ENCODE measurements at regions not wholly inside any gene's neighbourhood (a gene's known extent, or its start where the extent isn't known, plus 50 kb on each side); places are given as distances from the start of the nearest gene placed in this dataset.
A peak's percentile ranks its signal among the peaks of the same experiment; 100 is the strongest.

GRCh38 chr21:43269440-43269839 is 100.6 kb downstream of the CRYAA start:
- Mint-ChIP-seq H3K27ac (no peak overlapping the region), H3K4me1 (ENCODE audit: low read depth) (no peaks in the 10 kb centered on the region), H3K9me3 (no peaks in the 10 kb centered on the region), H3K36me3 (ENCODE audit: low read depth) (no peaks in the 10 kb centered on the region), H3K27me3 (no peaks in the 10 kb centered on the region), H3K4me3 (no peak overlapping the region)
- Histone ChIP-seq H3K27ac (ENCODE audit: low read depth in 1 of 2, low read length in 2 of 2) (no peak overlapping the region), H3K36me3 (ENCODE audit: insufficient read depth, low read length) (no peaks in the 10 kb centered on the region), H3K9me3 (ENCODE audit: control insufficient read depth in 1 of 2, insufficient read depth in 1 of 2, low read length in 2 of 2) (peaks cover 0 to 9% of the 10 kb centered on the region in 2 experiments), H3K4me3 (ENCODE audit: low read length) (no peak overlapping the region), H3K4me1 (ENCODE audit: insufficient read depth, low read length) (no peaks in the 10 kb centered on the region), H3K27me3 (ENCODE audit: control insufficient read depth in 1 of 2, insufficient read depth in 2 of 2, low read length in 2 of 2) (peaks cover 13 to 22% of the 10 kb centered on the region in 2 experiments)
- POLR2A ChIA-PET: no interaction called here
- ATAC-seq (ENCODE audit: poor library complexity): peak; percentile 73
- CTCF ChIA-PET: no interaction called here
- intact Hi-C loops (cut with DNase I, micrococcal nuclease): no loop called here
- peak; percentile 46 for TF ChIP-seq CTCF (IDR thresholded peaks at IDR 0.05)
- peak; percentile 13 to 67 (median 34) for DNase-seq

- Mint-ChIP-seq H3K4me3 (no peak overlapping the region), H3K27ac (no peak overlapping the region)
- POLR2A ChIA-PET: no interaction called here
These were observed 100.0 kb downstream of the CRYAA start for GRCh38 chr21:43268804-43269186.

GRCh38 chr21:43268086-43268803 is 99.4 kb downstream of the CRYAA start:
- POLR2A ChIA-PET: no interaction called here
- Mint-ChIP-seq H3K27me3 (no peaks in the 10 kb centered on the region), H3K36me3 (ENCODE audit: low read depth) (no peaks in the 10 kb centered on the region), H3K4me3 (no peak overlapping the region), H3K27ac (no peak overlapping the region), H3K4me1 (ENCODE audit: low read depth) (no peaks in the 10 kb centered on the region), H3K9me3 (no peaks in the 10 kb centered on the region)
- TF ChIP-seq CTCF (IDR thresholded peaks at IDR 0.05): no peak
- no peak for DNase-seq
- CTCF ChIA-PET: no interaction called here
- intact Hi-C loops (cut with DNase I, micrococcal nuclease): no loop called here
- no peaks in the 10 kb centered on the region for H3K36me3 ChIP-seq (ENCODE audit: insufficient read depth, low read length)
- H3K4me3 ChIP-seq (ENCODE audit: low read length): no peak overlapping the region
- no peak overlapping the region for H3K27ac ChIP-seq (ENCODE audit: low read depth in 1 of 2, low read length in 2 of 2)
- H3K9me3 ChIP-seq (ENCODE audit: control insufficient read depth in 1 of 2, insufficient read depth in 1 of 2, low read length in 2 of 2): peaks cover 0 to 4% of the 10 kb centered on the region in 2 experiments
- ATAC-seq (ENCODE audit: poor library complexity): no peak
- H3K4me1 ChIP-seq (ENCODE audit: insufficient read depth, low read length): no peaks in the 10 kb centered on the region
- peaks cover 3 to 17% of the 10 kb centered on the region in 2 experiments for H3K27me3 ChIP-seq (ENCODE audit: control insufficient read depth in 1 of 2, insufficient read depth in 2 of 2, low read length in 2 of 2)

More at GRCh38 chr21:43268804-43269186, 100.0 kb downstream of the CRYAA start:
- Histone ChIP-seq H3K9me3 (ENCODE audit: control insufficient read depth in 1 of 2, insufficient read depth in 1 of 2, low read length in 2 of 2) (peaks cover 0 to 8% of the 10 kb centered on the region in 2 experiments), H3K27ac (ENCODE audit: low read depth in 1 of 2, low read length in 2 of 2) (no peak overlapping the region), H3K36me3 (ENCODE audit: insufficient read depth, low read length) (no peaks in the 10 kb centered on the region), H3K4me3 (ENCODE audit: low read length) (no peak overlapping the region), H3K27me3 (ENCODE audit: control insufficient read depth in 1 of 2, insufficient read depth in 2 of 2, low read length in 2 of 2) (peaks cover 8 to 22% of the 10 kb centered on the region in 2 experiments), H3K4me1 (ENCODE audit: insufficient read depth, low read length) (no peaks in the 10 kb centered on the region)
- intact Hi-C loops (cut with DNase I, micrococcal nuclease): no loop called here
- Mint-ChIP-seq H3K9me3 (no peaks in the 10 kb centered on the region), H3K4me1 (ENCODE audit: low read depth) (no peaks in the 10 kb centered on the region), H3K27me3 (no peaks in the 10 kb centered on the region), H3K36me3 (ENCODE audit: low read depth) (no peaks in the 10 kb centered on the region)
- no peak for TF ChIP-seq CTCF (IDR thresholded peaks at IDR 0.05)
- DNase-seq (no peak), ATAC-seq (ENCODE audit: poor library complexity) (no peak)
- CTCF ChIA-PET: no interaction called here
